ENCODE measurements at regions not wholly inside any gene's neighbourhood (a gene's known extent, or its start where the extent isn't known, plus 50 kb on each side); places are given as distances from the start of the nearest gene placed in this dataset.

DNA sequence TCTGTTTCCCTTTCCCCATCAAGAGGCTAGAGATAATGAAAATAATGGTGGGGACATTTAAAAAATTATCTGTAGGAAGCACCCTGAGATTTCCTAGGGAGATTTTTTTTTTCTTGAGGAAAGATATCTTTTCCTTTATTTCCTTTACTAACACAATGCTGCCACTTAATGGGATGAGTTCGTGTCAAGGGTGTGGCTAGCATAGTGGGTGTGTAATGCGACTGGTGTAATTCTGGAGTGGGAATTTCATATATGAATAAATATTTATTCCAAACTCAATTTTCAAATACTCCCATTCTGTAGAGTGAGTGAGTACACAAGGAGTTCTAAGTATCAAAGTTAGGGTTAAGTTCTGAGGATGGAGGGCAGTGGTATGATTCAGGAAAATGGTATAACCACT is 66.1 kb upstream of the GALNT15 start:
- no peak for DNase-seq (ENCODE audit: low read depth)
- TF ChIP-seq, protein P1, sequence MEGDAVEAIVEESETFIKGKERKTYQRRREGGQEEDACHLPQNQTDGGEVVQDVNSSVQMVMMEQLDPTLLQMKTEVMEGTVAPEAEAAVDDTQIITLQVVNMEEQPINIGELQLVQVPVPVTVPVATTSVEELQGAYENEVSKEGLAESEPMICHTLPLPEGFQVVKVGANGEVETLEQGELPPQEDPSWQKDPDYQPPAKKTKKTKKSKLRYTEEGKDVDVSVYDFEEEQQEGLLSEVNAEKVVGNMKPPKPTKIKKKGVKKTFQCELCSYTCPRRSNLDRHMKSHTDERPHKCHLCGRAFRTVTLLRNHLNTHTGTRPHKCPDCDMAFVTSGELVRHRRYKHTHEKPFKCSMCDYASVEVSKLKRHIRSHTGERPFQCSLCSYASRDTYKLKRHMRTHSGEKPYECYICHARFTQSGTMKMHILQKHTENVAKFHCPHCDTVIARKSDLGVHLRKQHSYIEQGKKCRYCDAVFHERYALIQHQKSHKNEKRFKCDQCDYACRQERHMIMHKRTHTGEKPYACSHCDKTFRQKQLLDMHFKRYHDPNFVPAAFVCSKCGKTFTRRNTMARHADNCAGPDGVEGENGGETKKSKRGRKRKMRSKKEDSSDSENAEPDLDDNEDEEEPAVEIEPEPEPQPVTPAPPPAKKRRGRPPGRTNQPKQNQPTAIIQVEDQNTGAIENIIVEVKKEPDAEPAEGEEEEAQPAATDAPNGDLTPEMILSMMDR (IDR thresholded peaks at IDR 0.05; ENCODE audit: control insufficient read depth, insufficient read depth, low read depth, low read length, missing control alignments), result no peak
- H3K4me3 ChIP-seq (ENCODE audit: control insufficient read depth, low read depth, low read length), result no peak overlapping the region

DNA sequence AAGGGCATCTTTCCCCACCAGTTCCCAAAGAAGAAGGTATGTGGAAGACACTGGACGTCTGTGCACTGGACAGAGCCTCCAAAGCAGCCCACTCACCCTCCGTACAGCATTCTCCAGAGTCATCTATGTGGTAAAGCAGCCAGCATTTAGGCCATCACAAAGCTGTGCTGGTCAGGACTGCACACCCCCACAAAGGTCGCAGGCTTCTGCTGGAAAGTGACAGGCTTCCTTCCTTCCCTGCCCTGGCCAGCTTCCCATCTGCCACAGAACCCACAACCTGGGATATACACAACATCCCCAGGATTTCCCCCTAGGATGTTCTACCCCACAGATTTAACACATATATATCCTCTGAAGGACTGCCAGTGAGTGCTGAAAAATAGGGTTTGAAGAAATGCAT is 64.6 kb upstream of the GALNT15 start:
- H3K4me3 ChIP-seq (ENCODE audit: control insufficient read depth, low read depth, low read length), result no peak overlapping the region
- DNase-seq (ENCODE audit: low read depth), result no peak
- TF ChIP-seq, protein P1 (IDR thresholded peaks at IDR 0.05; ENCODE audit: control insufficient read depth, insufficient read depth, low read depth, low read length, missing control alignments), result no peak

DNA sequence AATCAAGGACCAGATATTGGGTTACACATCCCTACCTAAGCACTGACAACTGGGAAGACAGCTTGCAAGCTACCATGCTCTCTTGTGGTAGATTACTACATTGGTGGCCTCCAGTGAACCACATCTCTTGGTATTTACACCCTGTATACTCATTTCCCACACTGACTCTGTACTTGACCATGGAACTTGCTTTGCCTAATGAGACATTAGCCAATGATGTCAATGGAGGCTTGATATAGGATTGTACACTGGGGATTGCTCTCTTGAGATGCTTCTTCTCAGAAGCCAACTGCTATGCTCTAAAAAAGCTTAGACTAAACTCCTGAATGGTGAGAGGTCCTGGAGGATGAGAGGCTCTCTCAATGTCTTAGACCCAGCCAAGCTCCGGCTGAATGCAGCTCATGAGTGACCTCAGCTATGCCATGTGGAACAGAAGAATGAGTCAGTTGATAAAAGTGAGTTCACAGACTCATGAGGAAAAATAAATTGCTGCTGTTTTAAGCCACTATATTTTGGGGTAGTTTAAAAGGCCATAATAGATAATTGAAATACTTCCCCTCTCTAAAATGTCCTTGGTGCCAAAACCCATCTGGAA is 61.5 kb upstream of the GALNT15 start:
- no peak overlapping the region for H3K4me3 ChIP-seq (ENCODE audit: control insufficient read depth, low read depth, low read length)
- DNase-seq (ENCODE audit: low read depth), result no peak
- TF ChIP-seq, protein P1 (IDR thresholded peaks at IDR 0.05; ENCODE audit: control insufficient read depth, insufficient read depth, low read depth, low read length, missing control alignments), result no peak

DNA sequence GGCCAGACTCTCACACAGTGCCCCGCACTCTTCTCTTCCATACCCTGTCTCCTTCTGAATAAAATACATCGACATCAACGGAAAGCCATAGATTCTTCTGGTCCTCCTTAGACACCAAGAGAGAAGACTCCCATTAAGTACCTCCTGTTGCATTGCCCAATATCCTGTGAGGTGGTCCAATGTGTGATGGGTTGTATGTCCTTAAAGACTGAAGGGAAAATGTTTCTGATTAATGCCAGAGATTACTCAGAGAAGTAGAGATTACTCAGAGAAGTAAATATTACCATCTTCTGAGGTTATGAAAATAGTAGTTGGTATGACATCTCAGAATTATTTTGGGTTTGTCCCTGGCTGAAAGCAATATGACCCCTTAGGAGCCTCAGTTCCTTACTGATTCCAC is 60.8 kb upstream of the GALNT15 start:
- TF ChIP-seq, protein P1 (IDR thresholded peaks at IDR 0.05; ENCODE audit: control insufficient read depth, insufficient read depth, low read depth, low read length, missing control alignments), result no peak
- peak; percentile 67 for DNase-seq (ENCODE audit: low read depth)
- no peak overlapping the region for H3K4me3 ChIP-seq (ENCODE audit: control insufficient read depth, low read depth, low read length)

DNA sequence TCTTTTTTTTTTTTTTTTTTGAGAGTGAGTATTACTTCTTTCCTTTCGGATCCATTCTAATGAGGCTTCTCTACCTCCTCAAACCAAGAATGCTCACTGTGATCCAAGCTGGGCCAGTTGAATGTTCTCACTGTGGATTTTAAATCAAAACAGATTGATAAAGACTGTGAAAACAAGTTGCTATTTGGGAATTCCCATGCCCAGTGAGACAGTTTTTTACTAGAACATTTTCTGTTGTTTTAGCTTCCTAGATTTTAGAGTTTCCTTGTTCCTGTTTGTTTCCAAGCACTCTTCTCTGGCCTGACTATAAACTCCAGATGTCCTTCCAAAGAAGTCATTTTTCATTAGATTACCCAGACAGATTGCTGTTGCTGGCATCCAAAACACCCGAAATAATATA is 60.1 kb upstream of the GALNT15 start:
- no peak for DNase-seq (ENCODE audit: low read depth)
- no peak overlapping the region for H3K4me3 ChIP-seq (ENCODE audit: control insufficient read depth, low read depth, low read length)
- TF ChIP-seq, protein P1 (IDR thresholded peaks at IDR 0.05; ENCODE audit: control insufficient read depth, insufficient read depth, low read depth, low read length, missing control alignments), result no peak

DNA sequence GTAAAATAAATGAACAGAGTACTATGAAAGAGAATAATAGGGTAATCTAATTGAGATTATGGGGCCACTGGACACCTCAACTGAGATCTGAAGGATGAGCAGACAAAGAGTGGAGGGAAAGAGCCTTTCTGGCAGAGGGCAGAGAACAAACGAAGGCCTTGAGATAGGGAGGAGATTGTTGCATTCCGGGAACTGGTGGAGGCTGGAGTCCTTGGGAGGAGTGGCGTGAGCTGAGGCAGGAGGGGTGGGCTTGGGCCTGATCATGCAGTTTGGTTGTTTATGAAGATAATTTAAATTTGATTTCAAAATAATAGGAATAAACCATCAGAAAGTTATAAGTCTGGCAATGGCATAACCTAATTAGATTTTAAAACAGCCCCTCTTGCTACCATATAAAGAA is 59.5 kb upstream of the GALNT15 start:
- H3K4me3 ChIP-seq (ENCODE audit: control insufficient read depth, low read depth, low read length), result no peak overlapping the region
- no peak for DNase-seq (ENCODE audit: low read depth)
- TF ChIP-seq, protein P1 (IDR thresholded peaks at IDR 0.05; ENCODE audit: control insufficient read depth, insufficient read depth, low read depth, low read length, missing control alignments), result no peak

DNA sequence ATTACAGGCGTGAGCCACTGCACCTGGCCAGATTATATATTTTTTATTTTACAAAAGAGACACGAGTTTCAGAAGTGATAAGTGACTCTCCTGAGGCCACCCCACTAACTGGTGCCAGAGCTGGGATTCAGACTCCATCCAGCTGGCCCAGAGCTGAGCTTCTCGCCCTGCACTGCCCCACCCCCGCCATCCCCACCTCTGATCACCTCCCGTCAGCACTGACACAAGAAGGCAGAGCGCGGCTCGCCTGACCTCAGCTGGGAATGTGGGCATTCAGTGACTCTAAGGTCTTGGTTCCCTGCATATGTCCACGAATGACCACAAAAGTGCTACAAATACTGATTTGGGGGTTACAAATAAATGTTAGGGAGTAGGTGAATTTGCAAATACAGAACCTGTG is 56.1 kb upstream of the GALNT15 start:
- TF ChIP-seq, protein P1 (IDR thresholded peaks at IDR 0.05; ENCODE audit: control insufficient read depth, insufficient read depth, low read depth, low read length, missing control alignments), result no peak
- H3K4me3 ChIP-seq (ENCODE audit: control insufficient read depth, low read depth, low read length), result no peak overlapping the region
- no peak for DNase-seq (ENCODE audit: low read depth)

Data from AG09309 (cell line).